Right lobe of liver (tissue), 4 donors: ENCODE measurements at regions not wholly inside any gene's neighbourhood (a gene's known extent, or its start where the extent isn't known, plus 50 kb on each side); places are given as distances from the start of the nearest gene placed in this dataset.

Source experiments
- CTCF ChIP-seq, 4 donors: fragments of 200-600 bp in 3 of 4; fragments of 450-650 bp in 1 of 4; IDR thresholded peaks; one replicate each; pipeline versions ENCODE4 v1.5.1 to v1.8.0; 2016 to 2022; ENCODE audit warnings: antibody characterized with exemption in 4 of 4, mild to moderate bottlenecking in 2 of 4
- POLR2A ChIP-seq: fragments of 450-650 bp; IDR thresholded peaks from one replicate; pipeline ENCODE4 v1.6.1; 2017; ENCODE audit warnings: antibody characterized with exemption, mild to moderate bottlenecking
- donor health status: DM: no; HTN: no; CAD: no.
- donor health status: DM: no; HTN: no; CAD: no.
- donor health status: DM: no; HTN: yes; CAD: no.

- TF ChIP-seq CTCF (IDR thresholded peaks at IDR 0.05) (no peak), POLR2A (no peak)
Measured at GRCh38 chr16:54425068-54425467, 138.5 kb upstream of the IRX3 start.
